HCT116 (cell line): ENCODE measurements at regions not wholly inside any gene's neighbourhood (a gene's known extent, or its start where the extent isn't known, plus 50 kb on each side); places are given as distances from the start of the nearest gene placed in this dataset.

Experiments
- ATAC-seq: fragments of 200-7000 bp; cut with Tn5 transposase; 2 replicates; pipeline ENCODE4 v1.9.1; 2020; ENCODE audit warnings: mild to moderate bottlenecking, moderate library complexity
- BruUV-seq: library from RNA; stranded (reverse); fragments of 400-500 nt; replicated peaks from 2 replicates; lab custom pipeline; 2021; lab: Mats Ljungman, UMichigan
- CTCF ChIA-PET: fragments of 300-600 bp; sonication (Branson Sonifier 250); formaldehyde crosslinking; loops from one replicate; lab custom pipeline; 2021; ENCODE audit warnings: antibody characterized with exemption; lab: Charles Lee
- POLR2A ChIA-PET: fragments of 300-600, 350-600 bp; sonication (Branson Sonifier 250); formaldehyde crosslinking; loops from one replicate; lab custom pipeline; 2021; ENCODE audit warnings: antibody characterized with exemption; lab: Charles Lee
- RAD21 ChIA-PET, 2 experiments: fragments of 300-600 bp; sonication (Branson Sonifier 250); formaldehyde crosslinking; loops; one replicate each; lab custom pipeline; 2023; ENCODE audit warnings: low total read pairs in 2 of 2; ENCODE audit not compliant: uncharacterized antibody in 2 of 2, unreplicated experiment in 2 of 2, low non-redundant PET in 1 of 2; lab: Charles Lee
- DNase-seq: peaks from one replicate; pipeline ENCODE4 v3.0.0-alpha.2; 2010; ENCODE audit warnings: low read depth, low spot score
- H2AFZ ChIP-seq: fragments of 200-600 bp; shearing (Covaris generic), sonication (generic); 2 replicates; pipeline ENCODE4 v1.6.1; 2017; ENCODE audit warnings: low read depth, mixed run types, mixed read lengths, antibody characterized with exemption, low read length; ENCODE audit not compliant: poor library complexity, severe bottlenecking
- H3K27ac ChIP-seq: 2 replicates; pipeline ENCODE4 v1.5.1; 2012; ENCODE audit warnings: low read depth, low read length
- H3K27me3 ChIP-seq: fragments of 200-600 bp; sonication (generic); 2 replicates; pipeline ENCODE4 v1.6.1; 2016; ENCODE audit warnings: mixed run types, low read length, mixed read lengths; ENCODE audit not compliant: insufficient read depth
- H3K36me3 ChIP-seq, 2 experiments: fragments of 200-500 bp in 1 of 2; fragments of 200-600 bp in 1 of 2; sonication (Bioruptor generic) in 1 of 2; sonication (generic) in 1 of 2; 2 replicates each; pipeline versions ENCODE4 v1.5.1 to v1.6.1; 2014 to 2016; ENCODE audit warnings: low read length in 2 of 2, inconsistent platforms in 1 of 2, mixed read lengths in 1 of 2, mixed run types in 1 of 2; ENCODE audit not compliant: insufficient read depth in 2 of 2, control insufficient read depth in 1 of 2
- H3K4me1 ChIP-seq, 2 experiments: fragments of 200-600 bp in 1 of 2; sonication (generic) in 1 of 2; 2 replicates each; pipeline versions ENCODE4 v1.5.1 to v1.6.1; 2012 to 2017; ENCODE audit warnings: low read length in 2 of 2, inconsistent platforms in 1 of 2, mild to moderate bottlenecking in 1 of 2, mixed read lengths in 1 of 2, mixed run types in 1 of 2, moderate library complexity in 1 of 2; ENCODE audit not compliant: insufficient read depth in 2 of 2, control insufficient read depth in 1 of 2
- H3K4me2 ChIP-seq: fragments of 200-600 bp; sonication (generic); 2 replicates; pipeline ENCODE4 v1.6.1; 2017; ENCODE audit warnings: mixed run types, low read length, mixed read lengths
- H3K4me3 ChIP-seq, 2 experiments: fragments of 200-600 bp in 1 of 2; sonication (generic) in 1 of 2; replicated peaks in 1 of 2; 2 replicates each; pipeline ENCODE4 v1.5.1; 2011 to 2016; ENCODE audit warnings: low read length in 2 of 2, control low read depth in 1 of 2, low read depth in 1 of 2, mild to moderate bottlenecking in 1 of 2, mixed read lengths in 1 of 2, mixed run types in 1 of 2
- H3K79me2 ChIP-seq: fragments of 200-600 bp; sonication (generic); 2 replicates; pipeline ENCODE4 v1.6.1; 2017; ENCODE audit warnings: mild to moderate bottlenecking, mixed run types, low read length, moderate library complexity, mixed read lengths; ENCODE audit not compliant: insufficient read depth
- H3K9ac ChIP-seq: fragments of 200-600 bp; sonication (generic); 2 replicates; pipeline ENCODE4 v1.6.1; 2016; ENCODE audit warnings: low read length, mixed read lengths
- H3K9me2 ChIP-seq: fragments of 200-600 bp; sonication (generic), shearing (Covaris generic); 2 replicates; pipeline ENCODE4 v1.6.1; 2017; ENCODE audit warnings: mixed run types, mild to moderate bottlenecking, moderate library complexity; ENCODE audit not compliant: insufficient read depth
- H3K9me3 ChIP-seq, 2 experiments: fragments of 200-500 bp in 1 of 2; fragments of 200-600 bp in 1 of 2; sonication (Bioruptor generic) in 1 of 2; sonication (generic) in 1 of 2; 2 replicates each; pipeline ENCODE4 v1.6.1; 2014 to 2017; ENCODE audit warnings: low read length in 2 of 2, mixed read lengths in 2 of 2, inconsistent platforms in 1 of 2, low read depth in 1 of 2, mild to moderate bottlenecking in 1 of 2, mixed run types in 1 of 2, moderate library complexity in 1 of 2; ENCODE audit not compliant: control insufficient read depth in 1 of 2, insufficient read depth in 1 of 2
- H4K20me1 ChIP-seq: fragments of 200-600 bp; sonication (generic), shearing (Covaris generic); 2 replicates; pipeline ENCODE4 v1.6.1; 2017; ENCODE audit warnings: mixed run types, mild to moderate bottlenecking, moderate library complexity; ENCODE audit not compliant: insufficient read depth
- CEBPB ChIP-seq: IDR thresholded peaks from 2 replicates; pipeline ENCODE4 v1.6.1; 2012; ENCODE audit warnings: low read depth
- EGR1 ChIP-seq: IDR thresholded peaks from 2 replicates; pipeline ENCODE4 v1.6.1; 2012; ENCODE audit warnings: low read depth
- ELF1 ChIP-seq: IDR thresholded peaks from 2 replicates; pipeline ENCODE4 v1.6.1; 2012; ENCODE audit warnings: low read depth, borderline replicate concordance
- EZH2 ChIP-seq: fragments of 200-600 bp; sonication (generic); IDR thresholded peaks from 2 replicates; pipeline ENCODE4 v1.6.1; 2017; ENCODE audit warnings: antibody characterized with exemption, mixed run types
- EZH2phosphoT487 ChIP-seq: fragments of 200-600 bp; IDR thresholded peaks from 2 replicates; pipeline ENCODE4 v1.6.1; 2018; ENCODE audit warnings: antibody characterized with exemption, borderline replicate concordance
- FOSL1 ChIP-seq: IDR thresholded peaks from 2 replicates; pipeline ENCODE4 v1.6.1; 2012; ENCODE audit warnings: low read depth
- JUND ChIP-seq: IDR thresholded peaks from 2 replicates; pipeline ENCODE4 v1.6.1; 2012
- POLR2AphosphoS5 ChIP-seq: IDR thresholded peaks from 2 replicates; pipeline ENCODE4 v1.6.1; 2011; ENCODE audit warnings: mild to moderate bottlenecking, low read depth, low read length, moderate library complexity
- RAD21 ChIP-seq: IDR thresholded peaks from 2 replicates; pipeline ENCODE4 v1.6.1; 2012; ENCODE audit warnings: low read depth, mild to moderate bottlenecking
- SIN3A ChIP-seq: IDR thresholded peaks from 2 replicates; pipeline ENCODE4 v1.6.1; 2012; ENCODE audit warnings: low read depth
- SP1 ChIP-seq: IDR thresholded peaks from 2 replicates; pipeline ENCODE4 v1.6.1; 2012; ENCODE audit warnings: low read depth
- TCF7L2 ChIP-seq: IDR thresholded peaks from 2 replicates; pipeline ENCODE4 v1.7.0; 2011; ENCODE audit warnings: borderline replicate concordance, inconsistent platforms; ENCODE audit not compliant: insufficient read depth, insufficient read length; ENCODE audit errors: extremely low read depth
- YY1 ChIP-seq: IDR thresholded peaks from 2 replicates; pipeline ENCODE4 v1.6.1; 2011; ENCODE audit warnings: low read length, low read depth, moderate library complexity, mild to moderate bottlenecking; ENCODE audit not compliant: insufficient replicate concordance; ENCODE audit errors: extremely low read depth
- ZNF274 ChIP-seq: fragments of 200-500 bp; sonication (Bioruptor generic); IDR thresholded peaks from 2 replicates; pipeline ENCODE4 v1.6.1; 2014; ENCODE audit warnings: mild to moderate bottlenecking, low read depth, low read length, inconsistent platforms
- intact Hi-C: fragments of 100-400 bp; cut with micrococcal nuclease; formaldehyde crosslinking; loops from 2 replicates; pipeline ENCODE4 v1.10.0; 2022
- TF ChIP-seq, protein P1 (sequence below): IDR thresholded peaks from 2 replicates; pipeline ENCODE4 v1.6.1; 2012; ENCODE audit warnings: low read depth
- TF ChIP-seq, protein P2 (sequence below): IDR thresholded peaks from 2 replicates; pipeline ENCODE4 v1.6.1; 2012
- TF ChIP-seq, protein P3 (sequence below): IDR thresholded peaks from 2 replicates; pipeline ENCODE4 v1.6.1; 2012

DNA sequence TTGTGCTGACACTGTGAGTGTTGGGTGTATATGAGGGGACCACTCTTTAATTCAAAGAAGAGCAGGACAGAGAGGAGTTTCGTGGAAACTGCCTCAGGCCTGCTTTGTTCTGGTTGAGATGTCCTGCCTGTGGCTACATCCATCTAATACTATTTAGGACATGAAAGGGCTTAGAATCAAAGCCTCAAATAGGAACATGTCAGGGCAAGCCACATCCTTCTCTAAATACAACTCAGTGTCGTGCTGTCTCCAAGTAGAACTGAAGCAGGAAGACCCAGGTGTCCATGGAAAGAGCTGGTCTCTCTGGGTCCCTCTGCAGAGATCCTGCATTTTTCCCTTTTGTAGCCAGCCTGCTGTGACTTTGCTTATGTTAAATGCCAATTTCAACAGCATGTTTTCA is 156.2 kb upstream of the UMPS start:
- ChIA-PET POLR2A (no interaction called here), CTCF (no interaction called here), RAD21 (no interaction called here)
- TF ChIP-seq, protein P1, sequence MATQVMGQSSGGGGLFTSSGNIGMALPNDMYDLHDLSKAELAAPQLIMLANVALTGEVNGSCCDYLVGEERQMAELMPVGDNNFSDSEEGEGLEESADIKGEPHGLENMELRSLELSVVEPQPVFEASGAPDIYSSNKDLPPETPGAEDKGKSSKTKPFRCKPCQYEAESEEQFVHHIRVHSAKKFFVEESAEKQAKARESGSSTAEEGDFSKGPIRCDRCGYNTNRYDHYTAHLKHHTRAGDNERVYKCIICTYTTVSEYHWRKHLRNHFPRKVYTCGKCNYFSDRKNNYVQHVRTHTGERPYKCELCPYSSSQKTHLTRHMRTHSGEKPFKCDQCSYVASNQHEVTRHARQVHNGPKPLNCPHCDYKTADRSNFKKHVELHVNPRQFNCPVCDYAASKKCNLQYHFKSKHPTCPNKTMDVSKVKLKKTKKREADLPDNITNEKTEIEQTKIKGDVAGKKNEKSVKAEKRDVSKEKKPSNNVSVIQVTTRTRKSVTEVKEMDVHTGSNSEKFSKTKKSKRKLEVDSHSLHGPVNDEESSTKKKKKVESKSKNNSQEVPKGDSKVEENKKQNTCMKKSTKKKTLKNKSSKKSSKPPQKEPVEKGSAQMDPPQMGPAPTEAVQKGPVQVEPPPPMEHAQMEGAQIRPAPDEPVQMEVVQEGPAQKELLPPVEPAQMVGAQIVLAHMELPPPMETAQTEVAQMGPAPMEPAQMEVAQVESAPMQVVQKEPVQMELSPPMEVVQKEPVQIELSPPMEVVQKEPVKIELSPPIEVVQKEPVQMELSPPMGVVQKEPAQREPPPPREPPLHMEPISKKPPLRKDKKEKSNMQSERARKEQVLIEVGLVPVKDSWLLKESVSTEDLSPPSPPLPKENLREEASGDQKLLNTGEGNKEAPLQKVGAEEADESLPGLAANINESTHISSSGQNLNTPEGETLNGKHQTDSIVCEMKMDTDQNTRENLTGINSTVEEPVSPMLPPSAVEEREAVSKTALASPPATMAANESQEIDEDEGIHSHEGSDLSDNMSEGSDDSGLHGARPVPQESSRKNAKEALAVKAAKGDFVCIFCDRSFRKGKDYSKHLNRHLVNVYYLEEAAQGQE, result no peak
- TF ChIP-seq CEBPB (no peak), SIN3A (no peak), YY1 (no peak), FOSL1 (no peak), EZH2phosphoT487 (no peak), JUND (no peak), SP1 (no peak), RAD21 (no peak), ZNF274 (no peak), EGR1 (no peak), EZH2 (no peak), POLR2AphosphoS5 (no peak), ELF1 (no peak), TCF7L2 (no peak)
- TF ChIP-seq, protein P2, sequence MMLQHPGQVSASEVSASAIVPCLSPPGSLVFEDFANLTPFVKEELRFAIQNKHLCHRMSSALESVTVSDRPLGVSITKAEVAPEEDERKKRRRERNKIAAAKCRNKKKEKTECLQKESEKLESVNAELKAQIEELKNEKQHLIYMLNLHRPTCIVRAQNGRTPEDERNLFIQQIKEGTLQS, result no peak
- TF ChIP-seq, protein P3, sequence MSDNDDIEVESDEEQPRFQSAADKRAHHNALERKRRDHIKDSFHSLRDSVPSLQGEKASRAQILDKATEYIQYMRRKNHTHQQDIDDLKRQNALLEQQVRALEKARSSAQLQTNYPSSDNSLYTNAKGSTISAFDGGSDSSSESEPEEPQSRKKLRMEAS, result no peak
- no peak overlapping the region for H3K9ac ChIP-seq
- H4K20me1 ChIP-seq, result no peaks in the 10 kb centered on the region
- ATAC-seq (no peak), DNase-seq (no peak)
- H3K27ac ChIP-seq, result no peak overlapping the region
- H3K4me3 ChIP-seq, result no peak overlapping the region
- H3K27me3 ChIP-seq, result no peaks in the 10 kb centered on the region
- H3K9me2 ChIP-seq, result no peaks in the 10 kb centered on the region
- intact Hi-C loops, result no loop called here
- BruUV-seq, result no TSS peak
- H3K9me3 ChIP-seq, result no peaks in the 10 kb centered on the region
- no peaks in the 10 kb centered on the region for H3K4me1 ChIP-seq
- no peak overlapping the region for H2AFZ ChIP-seq
- H3K36me3 ChIP-seq, result no peaks in the 10 kb centered on the region
- H3K79me2 ChIP-seq, result no peaks in the 10 kb centered on the region
- no peak overlapping the region for H3K4me2 ChIP-seq
